H7 (cell line): ENCODE measurements at regions not wholly inside any gene's neighbourhood (a gene's known extent, or its start where the extent isn't known, plus 50 kb on each side); places are given as distances from the start of the nearest gene placed in this dataset.

Experiments
- DNase-seq: peaks from one replicate; pipeline ENCODE4 v3.0.0; 2012
- H3K27me3 ChIP-seq: 2 replicates; pipeline ENCODE4 v1.6.0; 2011; ENCODE audit warnings: mild to moderate bottlenecking, low read length; ENCODE audit not compliant: control insufficient read depth, insufficient read depth
- H3K36me3 ChIP-seq: replicated peaks from 2 replicates; pipeline ENCODE4 v1.5.1; 2011; ENCODE audit warnings: low read length; ENCODE audit not compliant: control insufficient read depth, insufficient read depth
- H3K4me3 ChIP-seq: 2 replicates; pipeline ENCODE4 v1.5.1; 2011; ENCODE audit warnings: low read depth, mild to moderate bottlenecking, control low read depth, low read length, moderate library complexity; ENCODE audit not compliant: insufficient read depth

DNA sequence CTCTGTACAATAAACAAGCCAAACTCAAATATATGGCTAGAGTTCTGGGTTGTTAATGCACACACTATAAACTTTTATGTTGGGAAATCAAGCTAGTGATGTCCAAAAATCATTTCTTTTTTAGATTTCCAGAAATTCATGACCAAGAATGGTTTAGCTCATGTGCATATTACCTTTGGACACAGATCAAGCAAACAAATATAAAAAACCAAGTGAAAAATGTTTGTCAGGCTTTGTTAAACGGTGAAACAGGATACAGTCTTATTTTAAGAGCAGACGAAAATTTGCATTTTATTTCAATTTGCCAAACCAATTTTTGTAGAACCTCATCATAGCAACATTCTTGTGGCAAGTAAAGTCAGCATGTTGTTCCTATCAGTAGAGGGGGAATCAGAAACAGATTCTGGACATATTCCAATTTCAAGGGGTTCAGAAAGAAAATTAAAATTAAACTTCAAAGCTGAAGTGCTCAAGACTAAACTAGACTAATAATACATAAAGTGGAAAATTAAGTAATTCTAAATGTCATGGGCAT, 413.6 kb downstream of the TRIML1 start:
- no peaks in the 10 kb centered on the region for H3K27me3 ChIP-seq
- DNase-seq = no peak
- H3K36me3 ChIP-seq = no peaks in the 10 kb centered on the region
- H3K4me3 ChIP-seq = no peak overlapping the region

DNA sequence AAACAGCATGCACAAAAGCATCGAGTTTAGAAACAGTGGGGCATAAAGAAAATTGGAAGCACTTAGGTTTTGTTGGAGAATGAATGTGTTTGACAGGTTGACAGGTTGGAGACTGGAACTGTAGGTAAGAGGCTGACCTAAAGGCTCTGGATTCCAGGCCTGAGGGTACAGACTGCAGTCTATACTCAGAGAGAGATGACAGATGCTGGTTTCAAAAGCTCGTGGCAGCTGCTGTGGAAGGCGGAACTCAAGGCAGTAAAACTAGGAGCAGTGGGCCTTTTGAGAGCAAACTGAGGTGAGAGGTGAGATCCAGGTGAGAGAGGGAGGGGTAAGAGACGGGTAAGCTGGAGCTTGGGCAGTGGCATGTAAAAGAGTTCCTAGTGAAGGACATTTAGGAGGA, 415.2 kb downstream of the TRIML1 start:
- no peak overlapping the region for H3K4me3 ChIP-seq
- no peaks in the 10 kb centered on the region for H3K36me3 ChIP-seq
- no peak for DNase-seq
- no peaks in the 10 kb centered on the region for H3K27me3 ChIP-seq

DNA sequence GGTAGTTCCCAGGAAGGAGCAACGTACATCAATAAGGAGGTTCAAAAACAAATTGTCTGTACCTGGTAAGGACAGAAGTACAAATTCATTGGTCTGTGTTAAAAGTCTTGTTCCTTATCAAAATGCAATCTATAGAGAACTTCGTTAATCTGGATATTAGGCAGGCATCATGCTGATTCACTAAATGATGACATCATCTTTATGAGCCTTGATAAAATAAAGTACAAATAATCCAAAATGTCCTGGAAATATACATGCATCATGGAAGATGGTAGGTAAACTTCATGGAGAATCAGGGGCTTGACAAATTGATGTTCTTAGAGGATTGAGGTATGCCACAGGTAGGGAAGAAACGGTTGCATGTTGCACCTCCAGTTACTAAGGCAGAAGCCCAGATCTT, 433.9 kb downstream of the TRIML1 start:
- Histone ChIP-seq H3K4me3 (no peak overlapping the region), H3K27me3 (no peaks in the 10 kb centered on the region), H3K36me3 (no peaks in the 10 kb centered on the region)
- DNase-seq = no peak

DNA sequence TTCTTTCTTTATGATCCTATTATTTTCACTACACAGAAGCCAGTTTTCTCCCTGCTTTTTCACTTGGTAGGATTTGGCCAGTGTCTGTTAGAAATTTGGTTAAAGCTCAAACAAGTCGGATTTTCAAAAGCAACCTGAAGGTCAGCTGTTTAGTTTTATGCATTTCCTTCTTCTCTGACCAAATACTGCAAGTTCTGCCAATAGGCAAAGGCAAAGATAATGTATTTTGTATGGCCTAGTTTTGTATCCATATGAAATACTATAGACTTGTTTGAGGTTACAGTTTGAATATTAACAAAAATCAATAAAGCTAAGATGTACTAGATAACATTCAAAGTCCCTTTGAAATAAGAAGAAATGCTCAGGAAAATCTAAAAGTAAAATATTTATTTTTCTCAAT, 439.4 kb downstream of the TRIML1 start:
- Histone ChIP-seq H3K27me3 (no peaks in the 10 kb centered on the region), H3K36me3 (no peaks in the 10 kb centered on the region), H3K4me3 (no peak overlapping the region)
- DNase-seq = no peak

DNA sequence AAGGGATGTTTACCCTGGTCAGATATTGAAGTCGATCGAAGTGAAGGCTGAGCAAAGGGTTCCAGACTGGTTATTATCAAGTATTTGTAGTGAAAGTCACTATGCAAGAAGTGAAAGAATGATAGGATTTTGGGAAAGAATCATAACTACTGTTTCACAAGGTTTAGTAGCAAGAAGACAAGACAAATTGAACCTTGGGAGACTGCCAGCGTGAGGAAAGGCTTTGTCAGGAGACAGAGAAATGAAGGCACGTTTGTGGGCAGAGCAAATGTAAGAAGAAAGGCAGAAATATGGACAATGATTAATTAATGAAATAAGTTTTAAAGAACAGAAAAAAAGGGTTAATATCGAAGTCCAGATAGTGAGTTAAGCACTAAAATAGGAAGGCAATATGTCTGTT, 456.8 kb downstream of the TRIML1 start:
- no peaks in the 10 kb centered on the region for H3K36me3 ChIP-seq
- no peak for DNase-seq
- no peak overlapping the region for H3K4me3 ChIP-seq
- H3K27me3 ChIP-seq = no peaks in the 10 kb centered on the region

DNA sequence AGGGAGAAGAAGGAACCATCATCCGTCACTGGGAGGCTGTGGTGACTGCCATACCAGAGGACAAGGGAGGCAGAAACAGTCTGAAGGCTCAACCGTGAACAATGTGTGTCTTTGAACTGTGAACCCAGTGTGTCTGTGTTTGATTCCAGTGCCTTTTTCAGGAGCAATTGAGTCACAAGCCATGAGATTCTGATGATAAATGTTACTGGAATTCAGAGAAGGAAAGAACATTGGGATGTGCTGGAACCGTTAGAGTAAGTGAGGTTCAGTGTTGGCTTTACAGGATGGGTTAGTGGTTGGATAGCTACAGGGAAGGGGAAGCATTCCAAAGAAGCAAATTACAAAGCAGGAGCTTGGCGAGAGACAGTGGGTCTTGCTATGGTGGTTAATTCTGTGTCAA, 464.4 kb downstream of the TRIML1 start:
- no peaks in the 10 kb centered on the region for H3K36me3 ChIP-seq
- no peak for DNase-seq
- H3K27me3 ChIP-seq = no peaks in the 10 kb centered on the region
- no peak overlapping the region for H3K4me3 ChIP-seq

DNA sequence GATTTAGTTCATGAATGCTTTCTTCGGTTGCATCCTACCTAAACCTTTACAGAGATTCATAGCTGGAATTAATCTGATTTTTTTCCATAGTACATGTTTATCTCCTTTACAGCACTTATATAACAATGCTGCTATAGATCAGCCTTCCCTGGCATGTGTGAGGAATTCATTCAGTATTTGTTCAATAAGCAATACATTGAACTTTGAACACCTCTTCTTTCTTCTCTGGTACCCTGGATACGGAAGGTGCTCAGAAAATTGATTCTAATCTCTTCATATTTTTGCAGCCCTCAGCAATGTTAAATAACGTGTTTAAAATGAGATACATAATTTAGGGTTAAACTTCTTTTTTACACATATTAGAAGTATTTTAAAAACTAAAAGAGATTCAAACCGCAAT, 467.4 kb downstream of the TRIML1 start:
- Histone ChIP-seq H3K4me3 (no peak overlapping the region), H3K36me3 (no peaks in the 10 kb centered on the region), H3K27me3 (no peaks in the 10 kb centered on the region)
- DNase-seq = no peak

DNA sequence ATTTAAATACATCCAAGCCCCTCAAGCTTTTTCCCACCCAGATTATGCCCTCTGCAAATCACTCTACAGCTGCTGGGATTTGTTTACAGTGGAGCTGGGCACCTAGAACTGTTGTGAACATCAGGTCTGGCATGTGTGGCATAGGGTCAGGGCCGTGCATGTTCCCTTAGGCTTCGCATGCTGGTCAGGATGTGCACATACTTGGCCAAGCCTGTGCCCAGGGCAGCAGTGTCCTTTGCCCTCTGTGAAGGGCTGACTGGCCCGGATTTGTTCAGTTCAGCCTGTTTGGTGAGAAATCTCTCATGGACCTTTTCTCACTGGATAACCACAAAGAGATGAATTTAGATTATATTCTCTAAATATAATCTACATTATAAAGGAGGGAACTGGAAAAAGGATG, 471.9 kb downstream of the TRIML1 start:
- Histone ChIP-seq H3K36me3 (no peaks in the 10 kb centered on the region), H3K4me3 (no peak overlapping the region), H3K27me3 (no peaks in the 10 kb centered on the region)
- DNase-seq = no peak

DNA sequence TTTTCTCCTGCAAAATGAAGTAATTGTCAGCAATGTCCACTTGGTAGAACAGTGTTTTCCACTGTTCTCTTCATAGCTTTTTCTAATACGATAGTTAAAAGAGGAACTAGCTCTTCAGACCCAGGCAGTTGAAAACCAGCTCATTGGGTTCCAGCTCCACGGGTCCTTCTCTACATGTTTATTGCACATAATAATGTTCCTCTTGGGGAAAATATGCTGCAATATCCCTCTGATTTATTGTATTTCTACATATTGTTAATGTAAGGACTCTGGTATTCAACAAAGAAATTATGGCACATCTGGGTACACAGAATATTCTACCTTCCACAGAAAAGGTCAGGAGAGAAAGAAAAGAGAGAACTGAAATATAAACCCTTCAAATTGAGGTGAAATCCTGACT, 473.4 kb downstream of the TRIML1 start:
- no peak overlapping the region for H3K4me3 ChIP-seq
- no peaks in the 10 kb centered on the region for H3K27me3 ChIP-seq
- H3K36me3 ChIP-seq = no peaks in the 10 kb centered on the region
- no peak for DNase-seq

DNA sequence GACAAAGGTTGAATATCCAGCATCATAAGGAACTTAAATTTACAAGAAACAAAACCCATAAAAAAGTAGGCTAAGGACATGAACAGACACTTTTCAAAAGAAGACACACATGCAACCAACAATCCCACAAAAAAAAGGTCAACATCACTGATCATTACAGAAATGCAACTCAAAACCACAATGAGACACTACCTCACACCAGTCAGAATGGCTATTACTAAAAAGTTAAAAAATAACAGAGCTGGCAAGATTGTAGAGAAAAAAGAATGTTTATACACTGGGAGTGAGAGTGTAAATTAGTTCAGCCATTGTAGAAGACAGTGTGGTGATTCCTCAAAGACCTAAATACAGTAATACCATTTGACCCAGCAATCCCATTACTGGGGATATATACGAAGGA, 474.7 kb downstream of the TRIML1 start:
- no peak overlapping the region for H3K4me3 ChIP-seq
- no peak for DNase-seq
- no peaks in the 10 kb centered on the region for H3K36me3 ChIP-seq
- H3K27me3 ChIP-seq = no peaks in the 10 kb centered on the region

DNA sequence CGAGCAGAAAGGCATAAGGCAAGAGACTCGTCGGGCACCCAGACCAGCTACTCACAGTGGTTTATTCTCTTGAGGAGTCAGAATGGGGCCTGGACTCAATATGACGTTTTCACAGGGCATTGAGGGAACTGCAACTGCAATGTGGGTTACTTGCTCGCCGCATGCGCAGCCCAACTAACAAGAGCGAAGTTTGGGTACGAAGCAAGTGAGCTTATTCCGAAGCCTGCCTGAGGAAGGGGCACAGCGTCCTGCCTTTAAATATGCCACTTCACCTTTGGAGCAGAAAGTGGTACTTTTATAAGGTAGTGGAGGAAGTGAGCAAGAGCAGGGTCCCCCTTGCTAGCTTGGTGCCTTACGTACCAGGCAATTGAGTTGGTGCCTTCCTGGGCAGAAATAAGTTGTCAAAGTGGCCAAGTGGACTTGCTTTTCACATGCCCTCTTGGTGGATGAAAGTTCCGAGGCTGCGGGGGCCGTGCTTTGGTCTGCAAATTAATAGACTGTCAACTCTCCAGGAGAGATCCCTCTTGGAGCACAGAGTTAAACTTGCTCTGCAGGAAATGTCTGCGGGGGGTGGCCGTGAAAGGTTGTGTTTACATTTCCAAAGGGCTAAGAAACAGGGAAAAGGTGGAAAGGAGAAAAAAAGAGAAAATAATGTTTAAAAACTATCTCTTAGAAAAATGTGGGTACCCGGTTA, 480.4 kb downstream of the TRIML1 start:
- Histone ChIP-seq H3K27me3 (no peaks in the 10 kb centered on the region), H3K4me3 (no peak overlapping the region), H3K36me3 (no peaks in the 10 kb centered on the region)
- DNase-seq = peak; percentile 19

DNA sequence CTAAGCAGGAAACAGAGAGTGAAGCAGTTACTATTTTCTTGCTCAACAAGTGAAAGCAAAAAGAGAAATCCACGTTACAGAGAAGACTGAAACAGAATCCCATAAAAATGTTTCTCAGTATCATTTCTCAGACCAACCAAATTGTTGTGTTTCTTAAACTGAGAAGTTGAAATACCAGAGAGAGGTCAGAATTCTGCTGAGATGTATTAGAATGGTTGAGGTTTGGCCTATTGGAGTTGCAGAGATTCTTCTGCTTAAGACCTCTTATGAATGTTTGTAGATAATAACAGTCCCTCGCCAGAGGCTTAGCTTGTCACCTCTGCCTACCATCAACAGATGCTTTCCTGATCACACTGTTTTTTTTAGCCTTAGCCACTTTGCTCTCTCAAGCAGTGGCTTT, 481.4 kb downstream of the TRIML1 start:
- Histone ChIP-seq H3K4me3 (no peak overlapping the region), H3K36me3 (no peaks in the 10 kb centered on the region), H3K27me3 (no peaks in the 10 kb centered on the region)
- no peak for DNase-seq

DNA sequence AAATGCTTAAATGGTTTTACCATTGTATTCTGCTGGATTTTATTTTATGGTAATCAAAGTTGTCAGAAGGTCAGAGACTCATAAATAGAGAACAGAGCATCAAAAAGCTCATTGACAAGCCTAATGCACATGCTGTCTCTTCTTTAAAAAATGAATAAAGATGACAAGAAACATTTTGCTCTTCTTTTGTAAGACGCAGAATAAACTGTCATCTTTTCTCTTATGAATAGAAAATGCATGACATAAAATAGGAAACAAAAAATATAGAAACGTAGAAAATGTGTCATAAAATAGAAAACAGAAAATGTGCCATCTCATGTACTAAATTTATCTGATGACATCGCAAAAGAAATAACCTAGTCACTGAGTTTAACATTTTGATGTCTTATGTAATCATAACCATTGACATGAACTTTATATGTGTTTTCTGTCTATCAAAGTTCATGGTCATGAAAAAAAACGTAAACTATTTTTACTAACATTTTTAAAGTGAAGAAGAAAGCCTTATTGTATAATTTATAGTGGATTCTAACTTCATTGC, 484.1 kb downstream of the TRIML1 start:
- Histone ChIP-seq H3K36me3 (no peaks in the 10 kb centered on the region), H3K4me3 (no peak overlapping the region), H3K27me3 (no peaks in the 10 kb centered on the region)
- DNase-seq = no peak

DNA sequence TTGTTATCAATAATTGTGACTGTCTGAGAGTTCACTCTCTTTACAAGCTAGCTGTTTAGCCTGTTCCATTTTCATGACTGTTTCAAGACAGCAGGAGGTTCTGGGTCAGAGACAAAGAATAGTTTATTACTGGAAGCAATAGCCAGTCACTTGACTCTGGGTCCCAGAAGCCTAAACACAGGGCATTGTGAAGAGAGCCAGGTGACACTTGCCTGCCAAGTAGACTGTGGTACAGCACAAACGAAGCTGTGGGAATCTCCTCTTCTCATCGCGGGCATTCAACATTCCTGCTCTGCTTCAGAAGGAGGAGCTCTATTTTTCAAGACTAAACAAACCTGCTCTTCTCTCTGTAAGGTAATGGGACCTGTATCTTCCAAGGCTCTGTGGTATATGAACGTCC, 485.1 kb downstream of the TRIML1 start:
- Histone ChIP-seq H3K4me3 (no peak overlapping the region), H3K36me3 (no peaks in the 10 kb centered on the region), H3K27me3 (no peaks in the 10 kb centered on the region)
- DNase-seq = peak; percentile 3

DNA sequence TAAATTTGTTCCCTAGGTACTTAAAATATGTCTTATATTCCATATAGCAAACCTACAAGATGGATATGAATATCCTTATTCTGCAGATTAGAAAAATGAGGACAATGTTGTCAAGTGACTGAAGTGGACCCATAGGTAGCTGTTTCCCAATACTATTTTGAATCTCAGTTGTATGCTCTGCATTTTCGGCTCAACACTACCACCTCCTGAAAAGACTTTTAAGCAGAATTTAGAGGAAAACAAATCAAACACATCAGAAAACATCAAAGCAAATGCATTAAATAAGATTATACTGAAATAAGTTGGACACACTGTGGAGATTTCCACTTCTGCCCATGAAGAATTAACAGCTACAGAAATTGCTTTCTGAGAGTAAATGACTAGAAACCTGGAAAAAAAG, 488.7 kb downstream of the TRIML1 start:
- DNase-seq = no peak
- no peak overlapping the region for H3K4me3 ChIP-seq
- H3K27me3 ChIP-seq = no peaks in the 10 kb centered on the region
- H3K36me3 ChIP-seq = no peaks in the 10 kb centered on the region
